ENCODE measurements at regions not wholly inside any gene's neighbourhood (a gene's known extent, or its start where the extent isn't known, plus 50 kb on each side); places are given as distances from the start of the nearest gene placed in this dataset.

DNA sequence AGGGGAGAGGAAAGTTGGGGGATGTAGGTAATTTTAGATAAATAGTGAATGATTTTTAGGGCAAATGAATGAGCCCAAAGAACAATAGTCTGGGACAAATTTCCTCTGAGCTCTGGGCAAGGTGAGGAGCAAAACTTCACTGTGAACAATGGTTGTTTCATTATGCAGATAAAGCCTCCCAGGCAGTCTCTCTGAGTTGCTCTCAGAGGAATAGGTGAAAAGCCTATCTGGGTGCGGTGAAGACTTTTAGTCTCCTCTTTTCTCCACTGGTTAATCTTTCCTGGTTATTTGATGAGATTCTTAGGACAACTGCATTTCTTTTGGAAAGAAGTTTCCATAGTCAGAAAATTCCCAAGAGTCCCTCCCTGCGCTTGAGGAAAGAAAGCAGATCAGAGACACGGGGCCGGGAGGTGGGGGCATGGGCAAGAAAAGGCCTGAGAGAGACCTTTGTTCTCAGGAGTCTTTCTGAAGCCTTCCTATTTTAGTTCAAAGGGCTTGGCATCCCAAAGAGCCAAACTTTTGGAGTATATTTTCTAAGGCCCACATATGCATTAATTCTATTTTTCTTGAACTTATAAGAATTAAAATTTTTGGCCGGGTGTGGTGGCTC, 353.6 kb upstream of the SLCO3A1 start:
- TF ChIP-seq CTCF (IDR thresholded peaks at IDR 0.05; ENCODE audit: low read depth, low read length), result no peak
- TF ChIP-seq EZH2phosphoT487 (IDR thresholded peaks at IDR 0.05; ENCODE audit: low read depth), result no peak

Measured in OCI-LY3 (cell line).